GM18858 (cell line): ENCODE measurements at regions not wholly inside any gene's neighbourhood (a gene's known extent, or its start where the extent isn't known, plus 50 kb on each side); places are given as distances from the start of the nearest gene placed in this dataset.

Source experiments
- ATAC-seq: cut with Tn5 transposase; IDR thresholded peaks from one replicate; pipeline ENCODE4 v1.9.1; 2021; ENCODE audit not compliant: unreplicated experiment

- no peak for ATAC-seq
Observed at GRCh38 chr4:126939401-126939800, 693.4 kb upstream of the INTU start.

- no peak for ATAC-seq
Observed at GRCh38 chr4:126947536-126947935, 685.2 kb upstream of the INTU start.

GRCh38 chr4:126954537-126955291 lies 678.0 kb upstream of the INTU start:
- no peak for ATAC-seq

GRCh38 chr4:126955292-126956183 lies 677.2 kb upstream of the INTU start:
- ATAC-seq: no peak

GRCh38 chr4:126956184-126956897 lies 676.4 kb upstream of the INTU start:
- ATAC-seq: no peak

- no peak for ATAC-seq
Observed at GRCh38 chr4:126957556-126957955, 675.2 kb upstream of the INTU start.

- ATAC-seq: no peak
Observed at GRCh38 chr4:126957987-126958386, 674.8 kb upstream of the INTU start.

- ATAC-seq: no peak
Observed at GRCh38 chr4:126958482-126958881, 674.3 kb upstream of the INTU start.

- ATAC-seq: no peak
Observed at GRCh38 chr4:126959056-126959745, 673.6 kb upstream of the INTU start.

- no peak for ATAC-seq
Observed at GRCh38 chr4:126960760-126961159, 672.0 kb upstream of the INTU start.

GRCh38 chr4:126961661-126962060 lies 671.1 kb upstream of the INTU start:
- ATAC-seq: no peak

- no peak for ATAC-seq
Observed at GRCh38 chr4:126965877-126966276, 666.9 kb upstream of the INTU start.

- no peak for ATAC-seq
Observed at GRCh38 chr4:126969360-126970235, 663.2 kb upstream of the INTU start.

- no peak for ATAC-seq
Observed at GRCh38 chr4:126973201-126973600, 659.6 kb upstream of the INTU start.

GRCh38 chr4:126976850-126977632 lies 655.7 kb upstream of the INTU start:
- no peak for ATAC-seq

GRCh38 chr4:126986005-126986404 lies 646.8 kb upstream of the INTU start:
- no peak for ATAC-seq

GRCh38 chr4:126986828-126987227 lies 645.9 kb upstream of the INTU start:
- ATAC-seq: no peak

GRCh38 chr4:126991965-126992364 lies 640.8 kb upstream of the INTU start:
- no peak for ATAC-seq

GRCh38 chr4:126992910-126993309 lies 639.8 kb upstream of the INTU start:
- ATAC-seq: no peak
